Activated B cell treated with CpG ODN at 0.5 μM for 24 hours (primary cell): ENCODE measurements at regions not wholly inside any gene's neighbourhood (a gene's known extent, or its start where the extent isn't known, plus 50 kb on each side); places are given as distances from the start of the nearest gene placed in this dataset.

ENCODE experiments used
- ATAC-seq: fragments of 200-7000 bp; cut with Tn5 transposase; one replicate; pipeline ENCODE4 v1.10.0; 2021; ENCODE audit warnings: low read depth, mild to moderate bottlenecking, moderate library complexity
- CTCF ChIA-PET: fragments of 350-600 bp; sonication (Branson Sonifier 250); formaldehyde crosslinking; loops from one replicate; lab custom pipeline; 2021; ENCODE audit warnings: antibody characterized with exemption; lab: Charles Lee
- POLR2A ChIA-PET: fragments of 350-600 bp; sonication (Branson Sonifier 250); formaldehyde crosslinking; loops from one replicate; lab custom pipeline; 2021; ENCODE audit warnings: antibody characterized with exemption; lab: Charles Lee
- DNase-seq: peaks from one replicate; pipeline ENCODE4 v3.0.0; 2022
- H3K27ac Mint-ChIP-seq: one replicate; pipeline ENCODE4 v1.8.0; 2020; ENCODE audit warnings: mixed read lengths
- H3K27me3 Mint-ChIP-seq: one replicate; pipeline ENCODE4 v1.8.0; 2021; ENCODE audit warnings: mixed read lengths
- H3K36me3 Mint-ChIP-seq: one replicate; pipeline ENCODE4 v1.8.0; 2021; ENCODE audit warnings: low read depth, mixed read lengths
- H3K4me1 Mint-ChIP-seq: one replicate; pipeline ENCODE4 v1.8.0; 2021; ENCODE audit warnings: mixed read lengths
- H3K4me3 Mint-ChIP-seq: one replicate; pipeline ENCODE4 v1.8.0; 2020; ENCODE audit warnings: mild to moderate bottlenecking, mixed read lengths
- H3K9me3 Mint-ChIP-seq: one replicate; pipeline ENCODE4 v1.8.0; 2020; ENCODE audit warnings: mixed read lengths
- intact Hi-C: fragments of 100-400 bp; cut with micrococcal nuclease; formaldehyde crosslinking; loops from one replicate; pipeline ENCODE4 v1.15.1; 2024
- TF ChIP-seq, protein P1 (sequence below): fragments of 200-600 bp; IDR thresholded peaks from one replicate; pipeline ENCODE4 v1.8.0; 2022; ENCODE audit warnings: antibody characterized with exemption, mild to moderate bottlenecking

GRCh38 chr1:56065729-56066128 is 513.6 kb downstream of the PLPP3 start:
- no peak overlapping the region for H3K4me3 Mint-ChIP-seq
- TF ChIP-seq, protein P1, sequence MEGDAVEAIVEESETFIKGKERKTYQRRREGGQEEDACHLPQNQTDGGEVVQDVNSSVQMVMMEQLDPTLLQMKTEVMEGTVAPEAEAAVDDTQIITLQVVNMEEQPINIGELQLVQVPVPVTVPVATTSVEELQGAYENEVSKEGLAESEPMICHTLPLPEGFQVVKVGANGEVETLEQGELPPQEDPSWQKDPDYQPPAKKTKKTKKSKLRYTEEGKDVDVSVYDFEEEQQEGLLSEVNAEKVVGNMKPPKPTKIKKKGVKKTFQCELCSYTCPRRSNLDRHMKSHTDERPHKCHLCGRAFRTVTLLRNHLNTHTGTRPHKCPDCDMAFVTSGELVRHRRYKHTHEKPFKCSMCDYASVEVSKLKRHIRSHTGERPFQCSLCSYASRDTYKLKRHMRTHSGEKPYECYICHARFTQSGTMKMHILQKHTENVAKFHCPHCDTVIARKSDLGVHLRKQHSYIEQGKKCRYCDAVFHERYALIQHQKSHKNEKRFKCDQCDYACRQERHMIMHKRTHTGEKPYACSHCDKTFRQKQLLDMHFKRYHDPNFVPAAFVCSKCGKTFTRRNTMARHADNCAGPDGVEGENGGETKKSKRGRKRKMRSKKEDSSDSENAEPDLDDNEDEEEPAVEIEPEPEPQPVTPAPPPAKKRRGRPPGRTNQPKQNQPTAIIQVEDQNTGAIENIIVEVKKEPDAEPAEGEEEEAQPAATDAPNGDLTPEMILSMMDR, result no peak
- peaks cover 7% of the 10 kb centered on the region for H3K4me1 Mint-ChIP-seq
- intact Hi-C loops, result no loop called here
- no peak for ATAC-seq
- ChIA-PET CTCF (no interaction called here), POLR2A (no interaction called here)
- H3K9me3 Mint-ChIP-seq, result no peaks in the 10 kb centered on the region
- DNase-seq, result no peak
- H3K27me3 Mint-ChIP-seq, result no peaks in the 10 kb centered on the region
- no peak overlapping the region for H3K27ac Mint-ChIP-seq
- no peaks in the 10 kb centered on the region for H3K36me3 Mint-ChIP-seq

- ATAC-seq (no peak), DNase-seq (no peak)
- intact Hi-C loops, result no loop called here
- Mint-ChIP-seq H3K36me3 (no peaks in the 10 kb centered on the region), H3K4me1 (peaks cover 7% of the 10 kb centered on the region), H3K9me3 (no peaks in the 10 kb centered on the region), H3K27me3 (no peaks in the 10 kb centered on the region), H3K4me3 (no peak overlapping the region), H3K27ac (no peak overlapping the region)
- TF ChIP-seq, protein P1, result no peak
- CTCF ChIA-PET, result no interaction called here
- POLR2A ChIA-PET, result no interaction called here
These were observed 514.7 kb downstream of the PLPP3 start for GRCh38 chr1:56064705-56065104.

- POLR2A ChIA-PET, result no interaction called here
- no peak overlapping the region for H3K27ac Mint-ChIP-seq
These were observed 515.9 kb downstream of the PLPP3 start for GRCh38 chr1:56063461-56063860.

DNA sequence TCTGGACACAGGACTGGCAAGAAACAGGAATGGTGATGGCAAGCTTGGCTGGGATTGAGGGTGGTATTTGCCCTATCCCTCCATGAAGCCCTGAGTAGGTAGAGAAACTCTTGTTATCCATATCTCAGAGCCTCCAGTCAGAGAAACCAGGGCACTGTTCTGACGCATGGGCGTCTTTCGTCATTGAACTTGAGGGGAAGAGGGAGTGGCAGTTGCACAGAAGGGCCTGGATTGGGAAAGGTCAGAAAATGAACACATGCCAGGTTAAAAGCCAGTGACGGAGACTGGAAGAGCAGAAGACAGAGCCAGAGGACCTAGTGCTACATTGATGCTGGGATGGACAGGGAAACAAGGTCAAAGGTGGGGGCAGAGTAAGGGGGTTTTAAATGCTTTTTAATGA is 516.7 kb downstream of the PLPP3 start:
- Mint-ChIP-seq H3K27me3 (no peaks in the 10 kb centered on the region), H3K36me3 (no peaks in the 10 kb centered on the region), H3K4me3 (no peak overlapping the region), H3K27ac (no peak overlapping the region), H3K4me1 (peaks cover 7% of the 10 kb centered on the region), H3K9me3 (no peaks in the 10 kb centered on the region)
- intact Hi-C loops, result no loop called here
- POLR2A ChIA-PET, result no interaction called here
- no peak for DNase-seq
- TF ChIP-seq, protein P1, result no peak
- CTCF ChIA-PET, result no interaction called here
- ATAC-seq, result no peak

More at GRCh38 chr1:56063461-56063860, 515.9 kb downstream of the PLPP3 start:
- ATAC-seq, result no peak
- Mint-ChIP-seq H3K4me1 (peaks cover 7% of the 10 kb centered on the region), H3K4me3 (no peak overlapping the region), H3K27me3 (no peaks in the 10 kb centered on the region), H3K36me3 (no peaks in the 10 kb centered on the region), H3K9me3 (no peaks in the 10 kb centered on the region)
- CTCF ChIA-PET, result no interaction called here
- DNase-seq, result no peak
- TF ChIP-seq, protein P1, result no peak
- intact Hi-C loops, result no loop called here

- ChIA-PET CTCF (no interaction called here), POLR2A (no interaction called here)
- intact Hi-C loops, result no loop called here
- no peak for DNase-seq
- H3K36me3 Mint-ChIP-seq, result no peaks in the 10 kb centered on the region
- ATAC-seq, result peak; percentile 57
- TF ChIP-seq, protein P1, result no peak
- no peak overlapping the region for H3K27ac Mint-ChIP-seq
- peaks cover 2% of the 10 kb centered on the region for H3K27me3 Mint-ChIP-seq
- H3K9me3 Mint-ChIP-seq, result no peaks in the 10 kb centered on the region
- no peak overlapping the region for H3K4me3 Mint-ChIP-seq
- H3K4me1 Mint-ChIP-seq, result peaks cover 7% of the 10 kb centered on the region
These were observed 517.5 kb downstream of the PLPP3 start for GRCh38 chr1:56061824-56062223.
